OCI-LY3 (cell line): ENCODE measurements at regions not wholly inside any gene's neighbourhood (a gene's known extent, or its start where the extent isn't known, plus 50 kb on each side); places are given as distances from the start of the nearest gene placed in this dataset.

Source experiments
- H2AFZ ChIP-seq: fragments of 200-600, 300-600 bp; shearing (Covaris generic); 2 replicates; pipeline ENCODE4 v1.6.0; 2014; ENCODE audit warnings: antibody characterized with exemption, low read depth, low read length
- H3K27ac ChIP-seq: fragments of 200-600, 300-600 bp; sonication (generic); 2 replicates; pipeline ENCODE4 v1.5.1; 2014; ENCODE audit warnings: mild to moderate bottlenecking, low read length, moderate library complexity, mixed read lengths
- H3K27me3 ChIP-seq: fragments of 200-600, 300-600 bp; sonication (generic); 2 replicates; pipeline ENCODE4 v1.6.1; 2014; ENCODE audit warnings: low read depth, low read length, mixed read lengths
- H3K36me3 ChIP-seq: fragments of 200-600, 300-600 bp; sonication (generic); replicated peaks from 2 replicates; pipeline ENCODE3; 2014; ENCODE audit warnings: low read depth, low read length, mixed read lengths
- H3K4me1 ChIP-seq: fragments of 300-600, 200-600 bp; sonication (generic); 2 replicates; pipeline ENCODE4 v1.6.1; 2014; ENCODE audit warnings: low read length, mixed read lengths
- H3K4me2 ChIP-seq: fragments of 200-600, 300-600 bp; sonication (generic); 2 replicates; pipeline ENCODE4 v1.6.1; 2014; ENCODE audit warnings: low read length, mixed read lengths
- H3K4me3 ChIP-seq: fragments of 300-600, 200-600 bp; sonication (generic); 2 replicates; pipeline ENCODE4 v1.5.1; 2014; ENCODE audit warnings: antibody characterized with exemption, mild to moderate bottlenecking, low read length, moderate library complexity
- H3K79me2 ChIP-seq: fragments of 300-600, 200-600 bp; shearing (Covaris generic); 2 replicates; pipeline ENCODE4 v1.6.1; 2014; ENCODE audit warnings: mild to moderate bottlenecking, low read length, mixed read lengths
- H3K9ac ChIP-seq: fragments of 300-600, 200-600 bp; shearing (Covaris generic); 2 replicates; pipeline ENCODE4 v1.6.0; 2014; ENCODE audit warnings: mild to moderate bottlenecking, low read length, moderate library complexity
- H3K9me3 ChIP-seq: fragments of 200-600, 300-600 bp; shearing (Covaris generic); 2 replicates; pipeline ENCODE4 v1.6.1; 2014; ENCODE audit warnings: low read length, mixed read lengths; ENCODE audit not compliant: insufficient read depth
- H4K20me1 ChIP-seq: fragments of 200-600, 300-600 bp; sonication (generic); 2 replicates; pipeline ENCODE4 v1.6.1; 2016; ENCODE audit warnings: low read length, mixed read lengths; ENCODE audit not compliant: insufficient read depth
- EZH2phosphoT487 ChIP-seq: fragments of 200-600 bp; shearing (Covaris generic); IDR thresholded peaks from 2 replicates; pipeline ENCODE4 v1.6.1; 2018; ENCODE audit warnings: antibody characterized with exemption, mixed run types, low read depth
- TF ChIP-seq, protein P1 (sequence below): fragments of 200-600, 300-600 bp; sonication (generic); IDR thresholded peaks from 2 replicates; pipeline ENCODE4 v1.5.1; 2014; ENCODE audit warnings: antibody characterized with exemption, low read length, low read depth

GRCh38 chr11:80627364-80627763 is 1186.5 kb upstream of the TENM4 start:
- no peaks in the 10 kb centered on the region for H3K79me2 ChIP-seq
- no peaks in the 10 kb centered on the region for H3K36me3 ChIP-seq
- no peak overlapping the region for H3K9ac ChIP-seq
- H4K20me1 ChIP-seq, result no peaks in the 10 kb centered on the region
- no peak overlapping the region for H3K4me3 ChIP-seq
- H3K9me3 ChIP-seq, result no peaks in the 10 kb centered on the region
- H3K4me1 ChIP-seq, result peaks cover 18% of the 10 kb centered on the region
- TF ChIP-seq, protein P1, sequence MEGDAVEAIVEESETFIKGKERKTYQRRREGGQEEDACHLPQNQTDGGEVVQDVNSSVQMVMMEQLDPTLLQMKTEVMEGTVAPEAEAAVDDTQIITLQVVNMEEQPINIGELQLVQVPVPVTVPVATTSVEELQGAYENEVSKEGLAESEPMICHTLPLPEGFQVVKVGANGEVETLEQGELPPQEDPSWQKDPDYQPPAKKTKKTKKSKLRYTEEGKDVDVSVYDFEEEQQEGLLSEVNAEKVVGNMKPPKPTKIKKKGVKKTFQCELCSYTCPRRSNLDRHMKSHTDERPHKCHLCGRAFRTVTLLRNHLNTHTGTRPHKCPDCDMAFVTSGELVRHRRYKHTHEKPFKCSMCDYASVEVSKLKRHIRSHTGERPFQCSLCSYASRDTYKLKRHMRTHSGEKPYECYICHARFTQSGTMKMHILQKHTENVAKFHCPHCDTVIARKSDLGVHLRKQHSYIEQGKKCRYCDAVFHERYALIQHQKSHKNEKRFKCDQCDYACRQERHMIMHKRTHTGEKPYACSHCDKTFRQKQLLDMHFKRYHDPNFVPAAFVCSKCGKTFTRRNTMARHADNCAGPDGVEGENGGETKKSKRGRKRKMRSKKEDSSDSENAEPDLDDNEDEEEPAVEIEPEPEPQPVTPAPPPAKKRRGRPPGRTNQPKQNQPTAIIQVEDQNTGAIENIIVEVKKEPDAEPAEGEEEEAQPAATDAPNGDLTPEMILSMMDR, result no peak
- TF ChIP-seq EZH2phosphoT487, result no peak
- H3K27ac ChIP-seq, result no peak overlapping the region
- H3K4me2 ChIP-seq, result no peak overlapping the region
- H2AFZ ChIP-seq, result no peak overlapping the region
- no peaks in the 10 kb centered on the region for H3K27me3 ChIP-seq

GRCh38 chr11:80626721-80627120 is 1185.9 kb upstream of the TENM4 start:
- no peaks in the 10 kb centered on the region for H3K9me3 ChIP-seq
- no peak overlapping the region for H3K9ac ChIP-seq
- no peaks in the 10 kb centered on the region for H3K36me3 ChIP-seq
- H2AFZ ChIP-seq, result no peak overlapping the region
- no peaks in the 10 kb centered on the region for H3K27me3 ChIP-seq
- H3K4me2 ChIP-seq, result peak overlapping the region; percentile 35
- TF ChIP-seq, protein P1, result no peak
- no peak for TF ChIP-seq EZH2phosphoT487
- H3K27ac ChIP-seq, result no peak overlapping the region
- no peaks in the 10 kb centered on the region for H3K79me2 ChIP-seq
- peaks cover 17% of the 10 kb centered on the region for H3K4me1 ChIP-seq
- no peaks in the 10 kb centered on the region for H4K20me1 ChIP-seq
- no peak overlapping the region for H3K4me3 ChIP-seq

GRCh38 chr11:80625563-80625962 is 1184.7 kb upstream of the TENM4 start:
- Histone ChIP-seq H3K36me3 (no peaks in the 10 kb centered on the region), H3K9ac (no peak overlapping the region), H2AFZ (no peak overlapping the region), H3K27me3 (no peaks in the 10 kb centered on the region), H4K20me1 (no peaks in the 10 kb centered on the region), H3K27ac (no peak overlapping the region), H3K4me1 (peaks cover 28% of the 10 kb centered on the region), H3K9me3 (no peaks in the 10 kb centered on the region), H3K79me2 (no peaks in the 10 kb centered on the region), H3K4me3 (no peak overlapping the region), H3K4me2 (no peak overlapping the region)
- TF ChIP-seq, protein P1, result no peak
- no peak for TF ChIP-seq EZH2phosphoT487

DNA sequence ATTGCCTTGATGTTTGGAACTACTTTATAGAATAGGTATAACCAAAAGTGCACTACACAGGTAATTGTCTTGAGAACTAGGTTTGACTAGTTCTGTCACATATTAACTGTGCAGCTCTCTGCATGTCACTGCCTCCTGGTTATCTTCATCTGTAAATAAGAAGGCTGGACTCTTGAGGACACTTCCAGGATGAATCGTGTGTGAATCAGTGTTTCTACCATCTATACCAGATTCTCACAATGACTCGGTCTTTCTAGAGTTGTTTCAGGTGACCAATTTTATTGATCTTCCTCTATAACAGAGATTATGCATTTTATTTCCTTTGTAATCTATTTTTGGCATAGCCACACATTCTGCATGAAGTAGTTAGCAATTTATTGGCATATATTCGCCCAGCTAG is 1181.0 kb upstream of the TENM4 start:
- H3K79me2 ChIP-seq, result no peaks in the 10 kb centered on the region
- H3K4me3 ChIP-seq, result no peak overlapping the region
- no peaks in the 10 kb centered on the region for H3K9me3 ChIP-seq
- H2AFZ ChIP-seq, result no peak overlapping the region
- TF ChIP-seq EZH2phosphoT487, result no peak
- TF ChIP-seq, protein P1, result no peak
- no peaks in the 10 kb centered on the region for H3K27me3 ChIP-seq
- H3K36me3 ChIP-seq, result no peaks in the 10 kb centered on the region
- H3K9ac ChIP-seq, result no peak overlapping the region
- H3K27ac ChIP-seq, result no peak overlapping the region
- peaks cover 31% of the 10 kb centered on the region for H3K4me1 ChIP-seq
- H4K20me1 ChIP-seq, result no peaks in the 10 kb centered on the region
- no peak overlapping the region for H3K4me2 ChIP-seq
